Left cardiac atrium (tissue), 4 donors: ENCODE measurements at regions not wholly inside any gene's neighbourhood (a gene's known extent, or its start where the extent isn't known, plus 50 kb on each side); places are given as distances from the start of the nearest gene placed in this dataset.
A peak's percentile ranks its signal among the peaks of the same experiment; 100 is the strongest.

ENCODE experiments used
- ATAC-seq, 2 donors: fragments of 200-7000 bp; cut with Tn5 transposase; one replicate each; pipeline ENCODE4 v1.9.1; 2020; ENCODE audit warnings: mild to moderate bottlenecking in 2 of 2, moderate library complexity in 2 of 2
- DNase-seq: peaks from one replicate; pipeline ENCODE4 v3.0.0-alpha.2; 2020
- intact Hi-C, 2 donors: fragments of 100-400 bp; cut with DNase I; formaldehyde crosslinking; loops; one replicate each; pipeline versions ENCODE4 v1.14.1 to v1.15.1; 2022 to 2023
- donor health status: DM: no; HTN: yes; CAD: no.
- donor health status: DM: no; HTN: yes; CAD: no; lungs with severe emphysema.
- donor health status: DM: yes; HTN: yes; CAD: no.
- donor health status: Dilated cardiomyopathy.

- DNase-seq (no peak), ATAC-seq (no peak)
These were observed 184.3 kb upstream of the LINGO1 start for GRCh38 chr15:77816983-77817382.

GRCh38 chr15:77815015-77815414 is 182.3 kb upstream of the LINGO1 start:
- intact Hi-C loops = no loop called here

More at GRCh38 chr15:77816983-77817382, 184.3 kb upstream of the LINGO1 start:
- intact Hi-C loops = no loop called here

GRCh38 chr15:77812664-77813063 is 180.0 kb upstream of the LINGO1 start:
- ATAC-seq = no peak
- DNase-seq = no peak
- intact Hi-C loops = no loop called here

More at GRCh38 chr15:77815015-77815414, 182.3 kb upstream of the LINGO1 start:
- no peak for DNase-seq
- no peak for ATAC-seq

DNA sequence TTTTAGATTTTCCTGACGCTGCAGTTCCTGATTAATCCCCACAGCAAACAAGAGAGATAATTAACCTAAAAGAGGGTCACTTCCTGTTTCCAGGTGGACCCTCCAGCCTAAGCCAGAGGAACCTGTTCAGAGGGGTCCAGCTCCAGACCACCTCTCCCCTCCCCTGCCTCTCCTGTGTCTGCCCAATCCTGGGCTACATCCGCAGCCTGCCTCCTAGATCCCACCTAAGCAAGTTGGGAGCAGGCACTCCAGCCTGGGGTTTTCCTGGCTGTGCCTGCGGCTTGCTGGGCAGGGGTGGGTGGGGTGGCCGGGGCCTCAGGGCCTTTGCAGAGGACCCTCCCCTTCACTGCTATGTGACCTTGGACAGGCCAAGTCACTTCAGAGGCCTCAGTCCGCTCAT is 178.6 kb upstream of the LINGO1 start:
- intact Hi-C loops = no loop called here
- ATAC-seq (no peak), DNase-seq (no peak)

DNA sequence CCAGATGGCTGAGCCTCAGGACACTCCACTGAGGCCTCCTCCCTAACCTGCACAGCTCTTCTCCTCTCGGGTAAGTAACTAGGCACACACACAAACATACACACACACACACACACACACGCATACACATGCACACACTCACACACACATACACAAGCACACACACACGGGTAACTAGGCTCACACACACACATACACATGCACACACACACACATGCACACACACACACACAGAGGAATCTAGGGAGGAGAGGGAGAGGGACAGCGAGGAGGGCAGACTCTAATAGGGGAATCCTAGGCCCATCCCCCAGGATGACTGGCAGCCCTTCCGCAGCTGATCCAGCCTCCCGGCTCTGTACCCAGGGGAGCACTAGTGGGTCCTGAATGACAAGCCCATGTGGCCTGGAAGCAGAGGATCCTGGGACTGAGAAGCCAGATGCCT is 177.4 kb upstream of the LINGO1 start:
- no peak for DNase-seq
- intact Hi-C loops = no loop called here
- ATAC-seq = no peak

DNA sequence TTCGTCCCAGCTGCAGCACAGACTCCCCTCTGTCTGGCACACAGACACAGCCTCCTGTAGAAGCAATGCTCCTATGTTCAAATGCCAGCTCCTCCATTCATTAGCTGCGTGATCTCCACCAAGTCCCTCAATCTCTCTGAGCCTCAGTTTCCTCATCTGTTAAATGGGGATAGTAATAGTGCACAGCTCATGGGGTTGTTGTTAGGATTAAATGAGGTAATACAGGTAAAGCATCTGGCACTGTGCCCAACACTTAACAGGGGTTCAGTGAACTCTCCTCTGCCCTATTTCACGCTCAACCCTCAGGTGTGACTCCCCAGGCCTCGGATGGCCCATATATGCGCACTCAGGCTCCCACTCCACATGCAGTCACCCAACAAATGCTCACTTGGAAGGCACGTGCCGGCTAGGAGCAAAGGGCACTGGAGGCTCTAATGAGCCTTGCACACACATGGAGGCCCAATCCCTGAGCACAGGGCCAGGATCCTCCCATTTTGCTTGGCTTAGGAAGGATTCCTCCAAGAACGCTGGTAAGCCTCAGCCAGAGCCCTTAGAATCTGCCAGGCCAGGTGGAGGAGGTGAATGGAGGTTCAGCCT is 176.0 kb upstream of the LINGO1 start:
- DNase-seq = no peak
- intact Hi-C loops = no loop called here
- no peak for ATAC-seq

GRCh38 chr15:77808075-77808474 is 175.4 kb upstream of the LINGO1 start:
- ATAC-seq = no peak

GRCh38 chr15:77807611-77808010 is 174.9 kb upstream of the LINGO1 start:
- ATAC-seq (no peak), DNase-seq (no peak)
- intact Hi-C loops = no loop called here

More at GRCh38 chr15:77808075-77808474, 175.4 kb upstream of the LINGO1 start:
- intact Hi-C loops = no loop called here
- no peak for DNase-seq

DNA sequence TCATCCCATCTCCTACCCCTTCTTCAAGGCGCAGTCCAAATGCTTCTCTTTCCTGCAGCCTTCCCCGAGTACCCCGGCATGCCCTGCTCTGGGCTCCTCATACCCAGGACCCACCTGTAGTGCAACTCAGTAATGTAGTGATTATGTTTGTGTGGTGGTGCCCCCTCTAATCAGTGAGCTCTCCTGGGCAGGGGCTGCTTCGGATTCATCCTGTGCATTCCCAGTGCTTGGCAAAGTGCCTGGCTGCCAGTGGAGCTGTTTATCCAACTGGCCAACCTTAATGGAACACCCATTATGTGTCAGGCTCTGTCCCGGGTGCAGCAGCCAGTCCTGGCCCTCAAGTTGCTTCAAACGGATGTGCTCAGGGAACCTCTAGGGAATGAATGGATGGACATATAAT is 174.4 kb upstream of the LINGO1 start:
- no peak for ATAC-seq
- intact Hi-C loops = no loop called here
- no peak for DNase-seq

- ATAC-seq = peak in 1 of 2 donors; percentile 45
- intact Hi-C loops = no loop called here
- DNase-seq = no peak
These were observed 171.5 kb upstream of the LINGO1 start for GRCh38 chr15:77804210-77804609.

GRCh38 chr15:77803487-77803886 is 170.8 kb upstream of the LINGO1 start:
- intact Hi-C loops = no loop called here
- DNase-seq = no peak
- no peak for ATAC-seq

DNA sequence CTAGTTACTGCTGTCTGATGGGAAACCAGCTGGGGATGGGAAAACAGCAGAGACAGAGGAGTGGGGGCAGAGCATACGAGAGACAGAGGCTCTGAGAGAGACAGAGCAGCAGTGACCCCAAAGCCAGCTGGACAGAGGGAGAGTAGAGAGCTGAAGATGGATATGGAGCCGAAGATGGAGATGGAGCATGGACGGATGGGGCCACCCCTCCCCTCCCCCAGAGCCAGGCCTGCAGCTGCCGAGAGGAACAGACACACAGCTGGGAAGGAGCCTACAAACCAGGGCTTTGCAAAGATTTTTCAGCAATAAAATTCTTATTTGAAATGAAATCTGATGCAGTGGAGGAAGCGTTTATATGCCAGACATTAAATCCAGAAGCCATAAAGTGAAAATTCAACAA is 167.6 kb upstream of the LINGO1 start:
- DNase-seq (no peak), ATAC-seq (no peak)
- intact Hi-C loops = no loop called here

GRCh38 chr15:77798847-77799246 is 166.1 kb upstream of the LINGO1 start:
- intact Hi-C loops = no loop called here
- DNase-seq = no peak
- no peak for ATAC-seq

DNA sequence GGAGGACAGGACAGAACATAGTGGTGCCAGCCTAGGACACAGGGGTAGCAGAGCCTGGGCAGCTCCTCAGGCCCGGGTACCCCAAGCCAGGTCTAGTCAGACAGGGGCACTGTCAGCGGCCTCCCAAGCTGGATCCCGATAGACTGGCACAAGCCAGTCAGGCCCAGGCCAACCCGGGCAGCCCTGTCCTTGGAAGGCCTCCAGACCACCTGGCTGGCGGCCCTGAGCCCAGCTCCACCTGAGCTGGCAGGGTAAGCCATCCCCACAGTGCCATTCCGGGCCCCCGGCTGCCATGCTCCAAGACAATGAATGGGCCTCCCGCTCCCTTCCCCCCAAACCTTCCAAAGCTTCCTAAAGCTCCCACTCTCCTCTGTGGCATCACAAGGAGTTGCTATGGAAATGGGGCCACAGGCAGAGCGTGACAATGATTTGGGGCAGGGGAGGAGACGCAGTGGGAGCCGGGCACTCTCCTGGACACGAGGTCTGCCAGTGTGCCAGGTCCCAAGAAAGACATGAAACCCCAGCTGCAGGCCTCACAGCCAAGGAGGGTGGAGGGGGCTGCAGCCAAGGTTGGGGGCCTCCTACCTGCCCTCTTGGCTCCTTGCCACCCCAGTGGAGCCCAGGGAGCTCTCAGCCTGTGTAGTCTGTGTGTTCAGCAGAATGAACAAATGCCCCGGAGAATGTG is 165.6 kb upstream of the LINGO1 start:
- intact Hi-C loops = no loop called here
- DNase-seq = no peak
- no peak for ATAC-seq

DNA sequence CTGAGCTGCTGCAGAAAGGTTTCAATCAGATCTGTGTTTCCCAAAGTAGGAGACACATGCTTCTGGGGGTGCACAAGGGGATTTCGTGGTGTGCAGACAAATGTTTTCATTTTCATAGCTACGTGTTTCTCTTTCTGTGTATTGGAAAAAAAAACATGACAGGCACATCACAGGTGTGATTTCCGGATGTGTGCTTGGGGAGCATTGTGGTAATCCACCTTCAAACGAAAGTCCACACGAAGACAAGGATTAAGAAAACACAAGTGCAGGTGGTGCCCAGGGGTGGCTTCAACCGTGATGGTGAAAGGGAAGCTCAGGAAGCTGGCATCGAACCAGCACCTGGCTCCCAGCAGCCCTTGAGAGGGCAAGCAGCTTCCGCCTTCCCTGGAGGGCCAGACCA is 164.6 kb upstream of the LINGO1 start:
- DNase-seq (no peak), ATAC-seq (no peak)
- intact Hi-C loops = no loop called here

DNA sequence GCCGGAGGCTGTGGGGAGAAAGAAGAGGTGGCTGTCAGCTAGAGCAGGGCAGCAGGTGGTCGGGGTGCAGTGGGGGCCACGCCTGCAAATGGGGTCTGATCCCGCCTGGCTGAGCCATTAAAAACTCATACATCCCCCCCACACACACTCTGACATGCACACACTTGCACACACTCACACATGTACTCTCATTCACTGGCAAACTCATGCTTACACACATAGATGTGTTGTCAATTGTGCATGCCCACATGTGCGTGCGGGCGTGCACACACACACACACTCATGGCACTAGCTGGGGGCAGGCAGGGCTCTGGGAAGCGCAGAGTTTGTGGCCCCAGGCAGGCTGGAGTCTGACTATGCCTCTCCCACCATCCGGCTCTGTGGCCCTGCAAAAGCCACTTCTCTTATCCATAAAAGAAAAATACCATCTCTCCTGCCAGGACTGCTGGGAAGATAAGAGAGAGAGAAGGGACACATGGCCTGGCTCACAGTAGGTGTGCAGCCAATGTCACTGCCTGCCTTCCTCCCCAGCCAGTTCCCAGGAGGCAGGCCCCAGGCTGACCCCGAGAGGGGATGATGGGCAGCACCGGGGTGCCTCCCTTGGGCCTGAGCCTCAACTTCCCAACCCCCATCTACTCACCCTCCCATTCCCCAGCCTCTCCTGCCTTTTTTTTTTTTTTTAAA is 163.5 kb upstream of the LINGO1 start:
- no peak for ATAC-seq
- intact Hi-C loops = no loop called here

DNA sequence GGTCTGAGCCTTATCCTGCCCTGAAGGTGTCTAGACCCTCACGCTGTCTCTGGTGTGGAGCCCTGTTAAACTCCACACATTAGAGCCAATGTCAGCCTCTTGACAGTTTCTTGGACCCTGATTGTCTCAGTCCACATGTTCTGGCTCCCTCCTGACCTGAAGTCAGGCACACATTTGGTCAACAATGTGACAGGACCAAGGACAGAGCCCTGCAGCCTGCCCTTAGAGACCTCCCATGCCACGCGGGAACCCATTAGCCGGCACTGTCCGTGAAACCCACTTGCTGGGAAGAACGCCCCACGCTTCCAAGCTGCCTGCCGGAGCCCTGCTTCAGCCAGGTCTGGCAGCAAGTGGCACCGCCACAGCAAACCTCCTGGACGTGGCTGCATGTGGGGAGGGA is 162.7 kb upstream of the LINGO1 start:
- intact Hi-C loops = no loop called here
- ATAC-seq = no peak
- no peak for DNase-seq

More for the DNA sequence above, 163.5 kb upstream of the LINGO1 start:
- no peak for DNase-seq

GRCh38 chr15:77791941-77792340 is 159.2 kb upstream of the LINGO1 start:
- no peak for DNase-seq
- ATAC-seq = no peak
- intact Hi-C loops = no loop called here

GRCh38 chr15:77790481-77790880 is 157.8 kb upstream of the LINGO1 start:
- intact Hi-C loops = no loop called here
- no peak for ATAC-seq
- DNase-seq = no peak

GRCh38 chr15:77786956-77787355 is 154.2 kb upstream of the LINGO1 start:
- intact Hi-C loops = no loop called here
- ATAC-seq (no peak), DNase-seq (no peak)
